Astrocyte of the spinal cord (primary cell): ENCODE measurements at regions not wholly inside any gene's neighbourhood (a gene's known extent, or its start where the extent isn't known, plus 50 kb on each side); places are given as distances from the start of the nearest gene placed in this dataset.

Source experiments
- DNase-seq: peaks from one replicate; pipeline ENCODE4 v3.0.0; 2011; ENCODE audit warnings: low read depth, low spot score
- H3K4me3 ChIP-seq: 2 replicates; pipeline ENCODE4 v1.5.1; 2011; ENCODE audit warnings: low read depth, mild to moderate bottlenecking, low read length, moderate library complexity
- CTCF ChIP-seq: IDR thresholded peaks from 2 replicates; pipeline ENCODE4 v1.5.1; 2012; ENCODE audit warnings: low read depth, mild to moderate bottlenecking, low read length, inconsistent platforms
- in situ Hi-C: cut with HindIII; loops from 2 replicates; pipeline ENCODE4 v1.10.0; 2017; ENCODE audit warnings: low sequenced_read_pairs

DNA sequence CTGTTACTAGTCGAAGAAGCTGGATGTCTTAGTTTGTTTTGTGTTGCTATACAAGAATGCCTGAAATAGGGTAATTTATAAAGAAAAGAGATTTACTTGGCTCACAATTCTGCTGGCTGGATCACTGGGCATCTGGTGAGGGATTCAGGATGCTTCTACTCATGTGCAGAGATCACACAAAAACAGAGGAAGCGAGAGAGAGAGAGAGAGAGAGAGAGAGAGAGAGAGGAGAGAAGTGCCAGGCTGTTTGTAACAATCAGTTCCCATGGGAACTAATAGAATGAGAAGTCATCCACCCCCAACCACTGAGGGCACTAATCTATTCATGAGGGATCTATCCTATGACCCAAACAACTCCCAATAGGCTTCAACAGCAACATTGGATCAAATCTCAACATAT lies 66.2 kb upstream of the FAM9A start:
- TF ChIP-seq CTCF = no peak

DNA sequence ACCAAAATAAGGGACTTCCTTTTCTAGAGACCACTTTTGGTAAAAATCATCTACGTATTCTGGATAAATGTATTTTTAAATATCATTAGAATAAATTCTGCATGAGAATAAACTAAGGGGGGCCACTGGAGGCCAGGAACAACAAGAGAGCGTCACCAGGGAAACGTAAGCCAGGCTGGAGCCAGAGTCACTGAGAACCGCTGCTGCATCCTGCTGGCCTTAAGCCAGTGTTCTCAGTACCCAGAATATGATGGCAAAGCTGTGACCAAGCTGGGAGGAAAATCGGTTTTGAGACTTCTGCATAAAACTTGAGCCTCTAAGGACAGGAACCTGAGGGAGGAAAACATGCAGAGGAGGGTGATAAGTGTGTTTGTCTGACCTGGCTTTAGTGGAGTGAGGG lies 63.0 kb upstream of the FAM9A start:
- H3K4me3 ChIP-seq = no peak overlapping the region
- in situ Hi-C loops = no loop called here
- no peak for DNase-seq
- no peak for TF ChIP-seq CTCF

More for the DNA sequence above, 66.2 kb upstream of the FAM9A start:
- in situ Hi-C loops = no loop called here
- DNase-seq = no peak
- no peak overlapping the region for H3K4me3 ChIP-seq

- no peak for DNase-seq
- TF ChIP-seq CTCF = no peak
- in situ Hi-C loops = no loop called here
- no peak overlapping the region for H3K4me3 ChIP-seq
These were observed 60.7 kb upstream of the FAM9A start for GRCh38 chrX:8861908-8862307.

DNA sequence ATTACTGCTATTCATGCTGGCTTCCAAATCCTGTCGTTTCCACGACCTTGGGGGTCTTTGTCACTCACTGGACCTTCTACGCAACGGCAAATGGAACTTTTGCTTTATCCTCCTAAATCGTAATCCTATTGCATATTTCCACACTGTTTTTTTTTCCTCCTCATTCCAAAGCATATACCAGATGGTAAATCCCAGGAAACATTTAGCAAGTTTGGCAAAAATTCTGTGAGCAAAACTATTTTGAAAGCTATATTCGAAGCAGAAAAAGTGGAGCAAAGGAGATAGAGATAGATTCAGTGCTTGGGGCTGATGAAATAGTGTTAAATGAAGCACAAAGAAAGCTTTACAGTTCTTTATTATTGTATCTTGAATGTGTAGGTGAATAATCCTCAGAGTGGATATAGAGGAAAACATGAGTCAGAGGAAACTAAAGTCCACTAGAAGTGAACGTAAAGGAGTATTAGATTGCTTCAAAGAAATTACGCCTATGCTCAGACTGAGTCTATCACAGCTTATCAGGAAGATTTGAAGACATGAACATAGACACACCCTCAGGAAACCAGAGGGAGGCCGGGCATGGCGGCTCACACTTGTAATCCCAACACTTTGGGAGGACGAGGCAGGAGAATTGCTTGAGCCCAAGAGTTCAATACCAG lies 50.2 kb upstream of the FAM9A start:
- H3K4me3 ChIP-seq = no peak overlapping the region
- TF ChIP-seq CTCF = no peak
- in situ Hi-C loops = no loop called here
- DNase-seq = no peak
